IPS DF 4.7 (cell line): ENCODE measurements at regions not wholly inside any gene's neighbourhood (a gene's known extent, or its start where the extent isn't known, plus 50 kb on each side); places are given as distances from the start of the nearest gene placed in this dataset.

Experiments used
- DNase-seq: peaks from one replicate; pipeline ENCODE4 v3.0.0-alpha.2; 2013; ENCODE audit warnings: low spot score; ENCODE audit errors: extremely low read depth

DNA sequence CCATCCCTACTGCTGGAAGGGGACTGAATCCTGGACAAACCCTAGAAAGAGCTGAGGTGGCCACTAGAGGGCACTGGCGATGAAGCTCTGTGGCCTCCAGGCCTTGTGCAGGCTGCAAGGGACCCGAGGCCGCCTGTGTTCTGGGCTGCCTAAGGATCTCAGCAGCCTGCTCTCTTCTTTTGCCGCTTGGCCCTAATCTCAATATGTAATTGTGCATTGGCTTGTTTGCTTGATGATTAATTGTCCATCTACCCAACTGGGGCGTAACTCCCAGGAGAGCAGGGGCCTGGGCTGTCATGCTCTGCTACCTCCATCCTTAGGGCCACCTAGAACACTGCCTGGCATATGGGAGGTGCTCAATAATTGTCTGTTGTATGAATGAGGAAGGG lies 73.8 kb downstream of the SYNE3 start:
- no peak for DNase-seq

DNA sequence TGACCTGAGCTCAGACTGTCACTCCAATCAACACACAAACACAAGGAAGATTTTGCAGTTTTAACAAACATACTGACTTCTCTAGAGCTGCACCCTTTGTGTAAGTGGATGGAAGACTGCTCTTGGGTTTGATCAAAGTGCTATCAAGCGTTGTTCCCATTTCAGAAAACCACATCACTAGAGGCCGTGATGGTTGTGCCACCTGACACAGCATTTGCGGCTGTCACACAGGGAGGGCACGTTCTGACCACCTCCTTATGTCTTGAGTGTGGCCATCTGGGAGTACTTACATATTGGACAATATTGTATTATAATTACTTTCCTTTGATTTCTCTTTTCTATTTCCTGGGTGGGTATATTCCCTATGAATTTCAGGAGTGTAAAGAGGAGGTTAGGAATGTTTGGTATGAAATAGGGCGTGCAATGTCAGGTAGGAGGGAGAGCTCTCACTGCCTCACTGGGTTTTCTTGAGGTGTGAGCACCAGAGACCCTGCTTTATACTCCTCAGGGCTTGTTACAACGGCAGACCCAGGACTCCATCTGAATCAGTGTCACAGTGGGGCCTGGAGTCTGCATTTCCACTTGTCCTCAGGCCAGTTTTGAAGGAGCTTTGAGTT lies 74.3 kb downstream of the SYNE3 start:
- no peak for DNase-seq

DNA sequence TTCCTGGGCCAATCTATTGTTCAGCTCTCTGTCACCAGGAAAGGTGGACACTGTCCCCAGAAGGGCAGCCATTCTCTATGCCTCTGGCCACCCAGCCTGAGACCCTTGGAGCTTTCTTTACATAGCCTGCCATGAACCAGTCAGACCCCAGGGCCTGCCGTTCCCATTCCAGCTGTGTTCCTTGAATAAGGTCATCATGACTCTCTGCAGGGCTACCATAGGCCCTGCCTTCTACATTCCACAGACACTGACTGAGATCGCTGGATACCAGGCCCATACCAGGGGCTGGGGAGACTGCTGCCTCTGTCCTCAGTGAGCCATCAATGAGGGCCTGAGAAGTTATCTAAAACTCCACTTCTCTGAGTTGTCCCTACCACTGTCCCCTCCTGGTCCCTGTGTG lies 75.5 kb downstream of the SYNE3 start:
- DNase-seq: no peak

DNA sequence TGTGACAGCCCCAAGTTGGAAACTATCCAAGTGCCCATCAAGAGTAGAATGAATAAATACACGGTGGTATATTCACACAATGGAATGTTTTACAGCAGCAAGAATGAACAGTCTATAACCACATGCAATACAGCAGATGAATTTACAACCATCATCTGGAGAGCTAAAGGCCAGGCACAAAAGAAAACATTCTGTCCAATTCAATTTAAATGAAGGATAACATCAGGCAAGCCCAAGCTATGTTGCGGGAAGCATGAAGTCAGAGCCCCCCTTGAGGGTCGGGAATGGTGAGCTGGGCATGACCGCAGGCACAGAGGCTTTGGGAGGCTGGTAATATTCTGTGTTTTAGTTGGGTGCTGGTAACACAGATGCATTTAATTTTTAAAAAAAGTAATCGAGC lies 76.0 kb downstream of the SYNE3 start:
- DNase-seq: no peak

DNA sequence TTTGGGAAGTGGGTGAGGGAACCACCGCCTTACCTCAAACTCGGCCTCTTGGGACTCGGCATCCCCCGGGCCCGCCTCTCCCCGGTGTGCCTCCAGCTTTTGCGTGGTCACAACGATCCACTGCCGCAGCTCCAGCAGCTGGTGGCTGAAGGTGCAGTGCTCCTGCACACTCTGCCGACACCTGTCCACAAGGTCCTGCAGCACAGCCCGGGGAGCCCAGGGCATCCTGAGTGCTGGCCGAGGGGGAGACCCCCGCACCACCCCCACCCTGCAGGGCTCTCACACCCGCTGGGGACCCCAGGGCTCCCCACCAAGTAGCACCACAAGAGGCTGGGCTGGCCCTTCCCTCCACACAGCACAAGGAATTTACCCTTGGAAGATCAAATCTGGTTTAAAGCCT lies 76.6 kb downstream of the SYNE3 start:
- no peak for DNase-seq

DNA sequence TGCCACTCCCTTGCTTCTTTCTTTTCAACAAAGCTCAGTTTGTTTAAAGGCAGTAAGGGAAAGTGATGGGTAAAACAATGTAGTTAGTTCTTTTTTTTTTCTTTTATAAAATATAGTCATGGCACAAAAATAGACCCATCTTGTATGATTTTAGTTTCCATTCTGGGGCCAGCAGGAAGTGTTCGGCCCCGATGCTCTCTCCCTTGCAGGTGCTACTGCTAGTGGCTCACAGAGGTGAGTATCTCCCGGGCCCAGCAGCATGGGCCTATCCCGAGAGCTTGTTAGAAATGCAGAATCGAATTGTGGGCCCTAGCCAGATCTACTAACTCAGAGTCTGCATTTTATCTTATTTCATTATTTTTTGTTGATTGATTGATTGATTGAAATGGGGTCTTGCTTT lies 78.7 kb downstream of the SYNE3 start:
- no peak for DNase-seq

DNA sequence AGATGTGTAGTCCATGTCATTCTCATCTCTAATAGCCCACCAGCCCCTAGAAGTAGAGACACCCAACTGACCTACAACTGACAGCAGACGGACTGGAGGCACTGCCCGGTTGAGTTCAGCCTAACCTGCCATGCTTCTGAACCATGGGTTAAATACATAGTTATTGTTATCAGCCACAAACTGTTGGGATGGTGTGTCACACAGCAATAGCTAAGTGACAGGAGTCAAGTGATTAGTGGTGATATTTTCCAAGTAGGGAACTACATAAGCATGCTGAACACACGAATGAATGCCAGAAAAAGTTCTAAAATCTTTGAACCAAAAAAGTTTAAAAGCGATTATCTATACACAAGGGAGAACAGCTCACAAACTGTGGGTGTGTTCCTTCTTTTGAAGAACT lies 80.1 kb downstream of the SYNE3 start:
- DNase-seq: no peak

DNA sequence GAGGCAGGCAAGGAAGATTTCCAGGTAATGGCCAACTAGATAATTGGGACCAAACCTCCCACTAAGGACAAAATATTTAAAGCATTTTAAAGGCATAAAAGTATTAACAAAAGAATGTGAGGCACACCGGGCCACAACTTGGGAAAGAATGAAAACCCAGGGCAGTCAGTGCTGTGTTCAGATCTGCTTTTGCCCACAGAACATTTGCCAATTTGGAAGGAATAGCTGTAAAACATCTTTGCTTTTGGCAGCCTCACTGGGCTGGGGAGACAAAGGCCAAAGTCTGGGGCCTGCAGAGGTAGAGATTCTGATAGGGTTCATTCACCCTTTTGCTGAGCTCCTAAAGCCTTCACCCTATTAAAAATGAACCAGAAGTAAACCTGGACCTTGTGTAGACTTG lies 82.3 kb downstream of the SYNE3 start:
- DNase-seq: no peak

DNA sequence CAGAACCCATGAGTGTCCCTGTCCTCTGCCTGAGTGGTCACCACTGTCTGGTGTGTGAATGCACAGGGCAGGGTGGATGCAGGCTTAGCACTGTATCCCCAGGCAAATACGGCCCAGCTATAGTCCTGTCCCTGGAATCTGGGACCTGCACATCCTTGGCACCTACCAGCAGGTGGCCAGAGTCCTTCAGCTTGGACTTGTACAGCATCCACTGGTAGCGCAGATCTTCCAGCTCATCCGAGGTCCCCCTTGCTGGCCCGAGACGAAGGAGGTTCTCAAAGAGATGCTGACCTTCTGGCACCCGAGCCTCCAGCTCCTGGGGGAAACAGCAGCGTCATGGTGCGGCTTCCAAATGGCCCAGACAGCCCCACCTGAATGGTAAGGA lies 83.4 kb downstream of the SYNE3 start:
- no peak for DNase-seq

DNA sequence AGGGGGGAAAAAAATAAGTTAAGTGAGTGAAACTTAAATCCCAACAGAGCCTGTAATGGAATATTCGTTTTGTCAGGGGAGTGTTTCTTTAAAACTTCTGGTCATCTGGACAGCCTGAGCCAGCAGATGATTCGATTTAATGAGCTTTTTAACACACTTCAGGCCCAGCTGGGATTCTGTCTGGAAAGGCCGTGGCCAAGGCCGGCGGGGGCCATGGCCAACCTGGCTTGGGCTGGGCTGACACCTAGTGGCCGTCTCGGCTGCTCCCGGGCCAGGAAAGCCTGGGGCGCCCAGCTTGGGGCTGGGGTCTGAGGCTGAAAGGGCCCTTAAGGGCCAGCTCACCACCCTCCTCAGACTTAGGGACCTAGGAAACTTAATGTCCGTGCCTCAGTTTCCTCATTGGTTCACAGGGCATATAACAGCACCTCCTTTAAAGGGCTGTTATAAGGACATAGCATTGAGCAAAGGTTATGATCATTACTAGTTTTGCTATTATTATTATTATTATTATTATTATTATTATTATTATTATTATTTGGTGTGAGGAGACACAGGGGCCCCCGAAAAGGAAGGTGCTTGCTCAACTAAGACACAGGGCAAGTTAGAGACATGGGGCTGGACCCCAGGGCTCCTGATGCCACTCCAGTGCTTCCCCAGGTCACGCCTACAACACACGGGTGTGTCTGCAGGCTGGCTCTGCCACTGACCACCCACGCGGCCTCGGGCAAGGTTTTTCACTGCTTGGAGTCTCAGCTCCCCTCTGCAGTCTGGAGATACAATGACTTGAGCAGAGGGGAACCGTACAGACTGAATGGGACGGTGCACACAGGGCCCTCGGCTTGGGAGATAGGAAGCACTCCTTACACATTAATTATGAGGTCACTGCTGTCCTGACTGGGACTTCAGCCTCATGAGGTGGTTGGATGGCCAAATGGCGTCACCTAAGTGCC lies 84.0 kb downstream of the SYNE3 start:
- no peak for DNase-seq

DNA sequence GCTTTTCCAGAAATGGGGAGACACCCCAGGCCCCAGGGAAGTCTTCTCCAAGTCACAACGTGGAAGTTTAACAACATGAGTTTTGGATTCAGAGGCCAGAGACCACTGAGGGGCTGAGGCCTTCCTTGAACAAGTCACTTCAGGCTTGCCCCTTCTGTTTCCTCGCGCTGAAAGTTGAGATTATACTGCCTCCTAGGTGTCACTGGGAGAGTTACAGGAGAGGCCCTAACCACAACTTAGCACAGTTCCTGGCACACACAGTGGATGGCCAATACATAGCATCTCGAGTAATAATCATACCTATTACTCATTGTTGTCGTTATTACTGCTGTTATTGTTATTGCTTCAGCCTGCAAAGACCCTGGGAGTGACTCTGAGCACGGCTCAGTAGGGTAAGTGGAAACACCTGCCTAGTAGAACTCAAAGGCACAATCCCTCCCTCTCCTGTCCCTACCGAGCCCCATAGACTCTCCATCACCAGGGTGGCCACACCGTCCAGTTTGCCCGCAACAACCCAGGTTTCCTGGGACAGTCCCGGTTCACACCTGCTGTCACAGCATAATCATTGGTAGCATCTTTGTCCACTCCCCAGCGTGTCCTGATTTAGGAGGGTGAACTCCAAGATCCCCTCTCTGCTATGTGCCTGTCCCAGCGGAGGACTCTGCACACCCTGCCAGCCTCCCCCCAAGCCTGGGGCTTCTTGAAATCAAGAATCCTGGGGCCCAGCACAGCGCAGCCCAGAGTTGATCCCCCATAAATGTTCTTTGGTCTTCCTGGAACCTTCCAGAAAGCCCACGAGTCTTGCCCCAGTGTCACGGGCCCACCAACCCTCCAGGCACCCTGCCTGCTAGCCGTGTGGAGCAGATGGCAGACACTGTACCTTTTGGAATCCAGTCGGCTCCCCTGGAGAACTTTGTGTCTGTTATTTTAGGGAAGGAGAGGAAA lies 85.0 kb downstream of the SYNE3 start:
- peak; percentile 56 for DNase-seq

DNA sequence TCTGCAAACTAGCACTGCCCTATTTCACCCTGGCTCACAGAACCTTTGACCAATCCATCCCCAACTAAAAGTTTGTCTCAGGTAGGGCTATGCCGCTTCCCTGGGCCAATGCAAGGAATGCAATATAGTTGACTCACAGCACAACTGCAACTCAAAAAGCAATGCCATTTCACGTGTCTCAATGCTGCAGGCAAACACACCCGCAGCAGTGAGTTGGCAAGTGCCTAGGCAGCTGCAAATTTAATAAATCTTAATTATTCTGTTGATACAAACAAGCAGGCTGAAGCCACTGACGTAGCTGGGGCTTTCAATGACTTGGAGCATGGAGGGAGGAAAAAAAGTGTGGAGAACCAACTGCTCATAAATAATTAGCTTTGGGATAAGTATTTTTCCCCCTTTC lies 87.9 kb downstream of the SYNE3 start:
- DNase-seq: no peak

DNA sequence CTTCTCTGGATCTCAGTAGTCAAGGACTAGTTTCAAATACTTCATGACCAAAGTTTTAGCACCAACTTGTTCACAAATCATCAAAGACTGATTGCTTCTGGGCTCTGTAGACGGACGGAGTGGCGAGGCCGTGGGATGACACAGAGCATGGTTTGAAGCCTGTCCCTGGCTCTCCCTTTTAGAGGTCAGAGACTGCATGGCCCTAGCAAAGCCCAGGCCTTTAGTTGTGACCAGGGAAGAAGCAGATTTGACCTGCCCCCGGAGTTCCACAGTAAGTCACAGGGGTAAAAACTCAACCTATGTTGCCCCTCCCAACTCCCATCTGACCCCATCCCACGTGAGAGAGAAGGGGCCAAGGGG lies 90.4 kb downstream of the SYNE3 start:
- DNase-seq: no peak

DNA sequence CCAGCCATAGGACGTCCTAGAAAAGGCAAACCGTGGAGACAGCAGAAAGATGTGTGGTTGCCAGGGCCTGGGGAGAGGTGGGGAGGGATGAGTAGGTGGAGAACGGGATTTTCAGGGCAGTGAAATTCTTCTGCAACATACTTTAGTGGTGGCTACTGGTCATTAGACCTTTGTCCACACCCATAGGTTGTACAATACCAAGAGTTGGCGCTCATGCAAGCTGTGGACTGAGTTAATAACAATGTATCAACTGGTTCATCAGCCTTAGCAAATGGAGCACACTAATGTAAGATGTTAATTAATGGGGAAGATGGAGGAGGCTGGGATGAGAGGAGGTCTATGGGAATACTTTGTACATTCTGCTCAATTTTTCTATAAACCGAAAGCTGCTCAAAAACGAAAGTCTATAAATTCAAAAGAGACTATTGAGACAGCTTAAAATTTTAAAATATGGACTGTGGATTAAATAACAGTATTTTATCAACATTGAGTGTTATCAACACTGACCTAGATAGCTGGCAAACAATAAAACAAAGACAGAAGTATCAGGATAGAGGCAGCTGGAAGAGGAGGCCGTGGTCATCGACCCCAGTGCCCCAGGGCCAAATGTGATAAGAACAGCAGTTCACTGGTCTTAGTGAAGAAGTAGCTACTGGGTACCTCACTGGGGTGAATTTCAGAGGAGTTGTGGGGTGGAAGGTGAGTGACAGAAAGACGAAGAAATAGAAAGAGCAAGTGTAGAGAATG lies 90.9 kb downstream of the SYNE3 start:
- no peak for DNase-seq

DNA sequence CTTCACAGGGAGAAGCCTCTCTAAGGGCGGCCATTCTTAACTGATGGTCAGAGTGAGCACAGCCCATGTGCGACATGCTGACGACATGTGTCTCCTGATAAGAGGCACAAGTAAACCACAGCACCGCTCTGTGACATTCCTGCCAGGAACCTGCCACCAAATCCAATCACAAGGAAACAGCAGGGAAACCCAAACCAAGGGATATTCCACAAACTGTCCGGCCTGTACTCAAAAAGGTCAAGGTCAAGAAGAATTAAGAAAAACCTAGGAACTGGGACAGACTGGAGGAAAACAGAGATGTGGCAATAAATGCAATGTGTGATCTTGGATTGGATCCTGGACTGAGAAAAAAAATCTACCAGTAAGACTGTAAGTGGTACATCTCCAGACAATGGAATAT lies 91.9 kb downstream of the SYNE3 start:
- no peak for DNase-seq

DNA sequence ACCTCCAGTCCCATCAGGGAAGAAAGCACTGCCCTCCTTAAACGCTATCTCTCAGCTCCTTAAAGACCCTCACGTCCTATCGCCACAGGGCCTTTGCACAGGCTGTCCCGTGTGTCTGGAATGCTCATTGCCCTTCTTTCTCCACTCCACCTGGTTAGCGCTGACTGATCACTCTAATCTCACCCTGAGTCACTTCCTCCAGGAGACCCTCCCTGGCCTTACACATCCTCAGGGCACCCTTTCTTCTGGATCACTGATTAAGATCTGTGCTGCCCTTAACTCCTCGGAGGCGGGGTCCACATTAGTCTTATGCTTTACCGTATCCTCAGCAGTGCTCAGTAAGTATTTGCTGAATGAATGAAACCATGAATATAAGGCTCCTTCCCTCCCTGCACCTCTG lies 94.7 kb downstream of the SYNE3 start:
- DNase-seq: no peak

DNA sequence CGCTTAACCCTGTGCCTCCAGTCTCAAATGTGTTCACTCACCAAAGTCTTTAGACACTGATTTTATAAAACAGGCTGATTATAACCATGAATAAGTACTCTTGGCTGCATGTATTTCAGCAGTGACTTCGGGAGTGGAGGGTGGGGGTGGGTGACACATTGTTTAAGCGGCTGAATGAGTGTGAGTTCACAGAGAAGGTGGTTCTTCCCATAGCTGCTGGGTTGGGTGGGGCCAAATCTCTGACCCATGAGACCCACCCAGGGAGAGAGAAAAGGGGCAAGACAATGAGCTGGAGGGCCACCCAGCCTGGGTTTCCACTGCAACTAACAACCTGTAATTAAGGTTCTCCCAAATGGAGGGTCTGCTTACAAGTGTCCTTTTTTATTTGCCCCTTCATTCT lies 96.4 kb downstream of the SYNE3 start:
- no peak for DNase-seq

DNA sequence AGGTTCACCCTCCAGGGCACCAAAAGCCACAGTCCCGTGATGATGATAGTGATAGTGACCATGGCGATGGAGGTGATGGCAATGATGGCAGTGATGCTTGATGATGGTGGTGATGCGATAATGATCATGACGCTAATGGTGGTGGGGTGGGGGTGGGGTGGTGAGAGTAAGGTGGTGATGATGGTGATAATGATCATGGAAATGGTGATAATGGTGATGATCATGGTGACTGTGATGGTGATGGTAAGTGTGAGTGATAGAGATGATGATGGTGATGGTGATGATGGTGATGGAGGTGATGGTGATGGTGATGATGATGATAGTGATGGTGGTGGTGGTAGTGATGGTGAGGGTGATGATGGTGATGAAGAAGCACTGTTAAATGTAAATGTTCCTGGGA lies 96.9 kb downstream of the SYNE3 start:
- no peak for DNase-seq

DNA sequence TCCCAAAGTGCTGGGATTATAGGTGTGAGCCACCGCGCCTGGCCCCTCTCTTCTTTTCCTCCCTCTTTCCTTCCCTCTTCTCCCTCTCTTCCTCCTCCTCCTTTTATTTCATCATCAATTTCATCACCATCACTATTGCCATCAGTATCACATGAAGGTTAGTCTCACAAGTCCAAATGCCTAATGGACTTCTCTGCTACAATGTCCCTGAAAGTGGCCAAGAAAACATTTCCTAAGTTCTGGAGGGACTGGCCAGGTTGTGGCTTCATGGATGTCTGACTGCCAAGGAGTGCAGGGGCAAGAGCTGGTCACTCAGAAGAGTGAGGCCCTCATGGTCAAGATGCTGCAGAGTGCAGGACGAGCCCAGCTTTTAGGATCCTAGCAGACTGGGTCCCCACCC lies 97.6 kb downstream of the SYNE3 start:
- DNase-seq: no peak

DNA sequence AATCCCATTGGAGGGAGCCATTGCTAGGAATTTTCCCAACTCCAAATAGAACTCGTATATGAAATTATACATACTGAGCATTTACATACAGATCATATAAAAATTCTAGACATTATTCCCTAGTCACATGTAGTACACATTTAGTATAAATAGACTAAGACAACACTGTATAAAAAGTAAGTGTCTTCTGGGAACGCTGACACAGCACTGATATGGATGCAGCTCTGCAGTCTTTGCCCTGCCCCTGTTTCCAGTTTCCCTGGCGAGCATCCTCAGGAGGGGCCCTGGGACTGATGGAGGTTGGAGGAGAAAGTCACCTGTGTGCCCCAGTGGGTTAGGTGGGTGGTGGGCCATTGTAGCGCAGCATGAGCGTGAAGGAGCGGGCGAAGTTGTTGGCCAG lies 97.8 kb upstream of the CLMN start:
- no peak for DNase-seq

DNA sequence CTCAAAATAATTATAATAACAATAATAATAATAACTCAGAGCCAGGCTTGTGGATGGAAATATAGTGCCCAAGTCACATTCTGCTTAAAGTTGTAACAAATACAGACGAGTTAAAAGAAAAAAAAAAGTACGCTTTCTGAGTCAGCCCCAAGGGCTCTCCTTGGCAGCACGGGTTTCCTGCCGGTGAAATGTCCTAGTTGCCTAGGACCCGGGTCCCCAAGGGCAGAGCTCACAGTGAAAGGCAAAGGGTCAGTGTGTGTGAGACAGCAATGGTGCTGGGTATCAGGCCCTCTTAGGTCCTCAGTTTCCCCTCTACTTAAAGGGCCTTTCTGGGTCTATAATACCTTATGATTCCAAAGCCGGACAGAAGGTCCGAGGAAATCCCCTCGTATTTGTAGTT lies 96.3 kb upstream of the CLMN start:
- no peak for DNase-seq
